GM21529 (cell line): ENCODE measurements at regions not wholly inside any gene's neighbourhood (a gene's known extent, or its start where the extent isn't known, plus 50 kb on each side); places are given as distances from the start of the nearest gene placed in this dataset.
"Not testable (repeated sequence)": the region's sequence is repeated elsewhere in the genome, so short reads cannot be mapped to it uniquely, and the experiment has no call there.

Experiments
- ATAC-seq: cut with Tn5 transposase; IDR thresholded peaks from one replicate; pipeline ENCODE4 v1.9.1; 2021; ENCODE audit not compliant: unreplicated experiment

DNA sequence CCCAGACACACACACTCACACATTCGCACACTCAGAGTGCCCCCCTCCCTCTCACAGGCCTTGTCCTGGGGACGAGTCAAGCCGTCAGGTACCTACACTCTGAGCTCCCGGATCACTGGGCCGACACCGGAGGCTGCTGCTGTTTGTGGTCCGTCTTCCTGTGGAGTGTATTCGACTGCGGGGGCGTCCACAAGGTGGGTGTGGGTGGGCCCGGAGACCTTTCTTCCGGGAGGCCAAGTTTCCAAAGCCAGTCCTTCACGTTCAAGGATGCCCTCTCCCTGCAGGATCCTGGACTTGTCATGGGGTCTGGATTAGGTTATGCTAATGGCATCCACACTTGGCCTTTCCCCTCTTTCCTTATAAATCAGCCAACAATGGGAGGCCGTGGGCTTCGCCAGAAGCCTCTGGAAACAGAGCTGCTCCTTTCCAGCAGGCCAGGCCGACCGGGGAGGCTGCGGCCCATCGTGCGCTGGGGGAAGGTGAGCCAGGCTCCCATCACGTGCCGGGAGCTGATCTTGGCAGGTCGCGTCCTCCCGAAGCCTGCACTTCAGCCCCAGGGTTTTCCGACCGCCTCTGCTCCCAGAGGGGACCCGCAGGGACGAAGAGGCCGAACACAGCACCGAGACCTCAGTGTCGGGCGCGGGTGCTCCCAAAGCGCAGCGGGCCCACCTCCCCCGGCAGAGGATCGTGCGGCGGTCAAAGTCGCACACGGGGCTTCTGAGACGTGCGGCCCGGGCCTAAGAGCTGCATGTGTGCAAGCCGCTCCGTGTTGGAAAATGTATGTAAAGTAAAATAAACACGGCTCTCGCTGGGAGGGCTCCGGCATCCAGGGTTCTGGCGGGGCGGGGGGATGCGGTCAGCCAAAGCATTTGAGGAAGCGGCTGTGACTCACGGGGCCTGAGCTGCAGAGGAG is 196.5 kb upstream of the ZNF469 start:
- ATAC-seq: not testable (repeated sequence)

DNA sequence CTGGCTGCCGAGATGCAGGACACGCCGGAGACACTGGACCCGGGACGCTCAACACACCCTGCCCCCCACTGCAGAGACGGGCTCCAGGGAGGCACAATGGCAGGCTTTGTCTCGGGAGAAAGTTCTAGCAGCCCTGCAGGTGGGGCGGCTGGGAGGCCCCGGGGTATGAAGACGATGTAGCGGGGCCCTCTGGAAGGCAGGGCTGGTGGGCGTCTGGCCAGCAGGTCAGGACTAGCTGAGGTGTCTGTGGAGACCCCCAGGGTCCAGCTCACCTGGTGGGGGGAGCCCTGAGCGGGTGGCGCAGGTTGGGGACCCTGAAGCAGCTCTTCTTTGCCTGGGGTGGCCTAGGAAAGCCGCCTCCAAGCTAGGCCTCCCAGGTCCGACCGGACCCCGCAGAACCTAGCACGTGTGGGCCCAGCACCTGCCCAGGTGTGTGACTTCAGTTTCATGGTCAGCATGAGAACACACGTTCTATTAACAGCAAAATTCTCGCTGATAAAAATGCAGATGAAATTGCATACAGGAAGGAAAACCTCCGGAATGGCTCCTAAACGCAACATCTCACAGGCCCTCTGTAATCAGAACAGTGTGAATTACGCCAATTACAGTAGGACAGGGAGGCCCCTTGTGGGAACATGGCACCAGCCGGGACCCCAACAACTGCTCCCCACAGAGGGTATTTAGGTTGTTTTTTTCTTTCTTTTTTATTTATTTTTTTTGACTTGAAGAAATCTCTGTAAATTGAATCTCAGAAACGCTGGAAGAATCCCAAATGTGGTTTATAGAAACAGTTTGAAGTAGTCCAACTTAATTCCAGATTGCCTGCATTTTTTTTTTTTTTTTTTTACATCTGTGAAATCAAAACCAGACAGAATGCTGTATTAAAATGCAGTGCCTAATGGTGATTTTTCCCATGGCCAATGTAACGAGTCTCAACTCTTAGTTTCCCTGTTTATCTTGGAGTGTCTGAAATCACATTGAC is 195.6 kb upstream of the ZNF469 start:
- ATAC-seq: not testable (repeated sequence)

DNA sequence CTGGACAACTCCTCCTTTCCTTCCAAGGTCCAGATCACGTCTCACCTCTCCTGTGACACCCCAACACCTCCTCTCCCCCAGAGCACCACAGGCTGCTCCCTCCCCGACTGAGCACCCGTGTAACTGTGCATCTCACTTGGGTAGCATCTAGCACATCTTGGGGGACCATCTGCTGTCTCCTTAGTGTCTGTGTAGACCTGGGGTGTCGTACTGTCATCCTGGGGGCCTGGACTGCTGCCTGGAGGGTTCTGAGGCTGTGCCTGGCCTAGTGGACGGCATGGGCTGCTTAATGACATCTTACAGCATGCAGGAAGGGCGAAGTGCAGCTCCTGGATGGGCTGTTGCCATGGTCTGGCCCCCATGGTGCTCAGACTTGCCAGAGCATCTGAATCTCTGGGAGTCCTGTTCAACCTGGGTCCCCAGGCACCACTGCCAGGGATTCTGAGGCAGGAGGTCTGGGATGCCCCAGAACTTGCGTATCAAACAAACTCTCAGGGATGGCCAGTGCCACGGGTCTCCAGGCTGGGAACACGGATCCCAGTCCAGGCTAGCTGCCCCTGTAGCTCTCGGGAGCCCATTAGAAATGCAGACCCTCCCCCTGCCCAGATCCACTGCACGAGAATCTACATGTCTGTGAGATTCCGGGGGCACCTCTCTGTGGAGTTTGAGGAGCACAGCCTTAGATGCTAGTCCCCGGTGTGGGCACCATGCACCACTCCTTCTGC is 194.4 kb upstream of the ZNF469 start:
- not testable (repeated sequence) for ATAC-seq

DNA sequence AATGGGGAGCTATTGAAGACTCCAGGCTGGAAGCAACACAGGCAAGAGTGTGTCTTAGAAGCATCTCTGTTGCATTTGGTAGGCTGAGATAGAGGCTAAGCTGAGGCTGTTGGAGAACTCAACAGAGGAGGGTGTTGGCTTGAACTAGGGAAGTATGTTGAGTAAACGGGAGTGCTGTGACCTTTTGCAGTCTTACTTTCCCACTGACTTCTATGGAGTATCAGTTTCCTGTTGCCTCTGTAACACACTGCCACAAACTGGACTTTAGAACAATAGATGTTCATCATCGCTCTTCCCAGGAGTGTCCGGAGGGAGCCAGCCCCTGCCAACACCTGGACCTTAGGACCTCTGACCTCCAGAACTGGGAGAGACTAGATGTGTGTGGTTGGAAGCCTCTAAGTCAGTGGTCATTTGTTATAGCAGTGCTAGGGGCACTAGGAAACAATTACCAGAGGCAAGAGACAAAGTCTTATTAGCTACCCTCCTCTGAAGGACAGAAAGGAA is 192.1 kb upstream of the ZNF469 start:
- ATAC-seq: not testable (repeated sequence)

DNA sequence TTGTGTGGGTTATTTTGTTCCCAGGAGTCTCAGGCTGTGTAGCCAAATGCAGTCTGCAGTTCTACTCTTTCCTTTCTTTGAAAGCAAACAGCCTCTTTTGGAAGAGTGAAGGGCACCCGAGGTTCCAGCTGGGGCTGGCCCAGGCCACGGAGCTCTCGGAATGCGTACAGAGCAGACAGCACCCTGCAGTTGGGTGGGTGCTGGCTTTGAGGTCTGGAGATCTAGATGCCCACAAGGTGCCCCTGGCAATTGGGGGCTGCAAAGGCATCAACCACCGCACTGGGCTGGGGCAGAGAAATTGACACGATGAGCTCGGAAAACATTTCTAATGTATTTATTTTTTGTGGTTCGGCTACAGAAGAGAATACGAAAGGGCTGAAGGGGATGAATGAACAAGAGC is 191.6 kb upstream of the ZNF469 start:
- not testable (repeated sequence) for ATAC-seq

DNA sequence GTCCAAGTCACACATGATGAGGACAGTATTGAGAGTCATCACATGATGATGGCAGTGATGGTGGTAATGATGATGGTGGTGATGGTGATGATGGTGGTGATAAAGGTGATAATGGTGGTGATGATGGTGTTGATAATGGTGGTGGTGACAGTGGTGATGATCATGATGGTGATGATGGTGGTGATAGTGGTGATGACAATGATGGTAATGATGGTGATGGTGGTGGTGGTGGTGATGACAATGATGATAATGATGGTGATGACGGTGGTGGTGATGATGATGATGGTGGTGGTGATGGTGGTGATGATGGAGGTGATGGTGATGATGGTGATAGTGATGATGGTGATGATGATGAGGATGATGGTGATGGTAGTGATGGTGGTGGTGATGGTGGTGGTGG is 190.2 kb upstream of the ZNF469 start:
- ATAC-seq: no peak

DNA sequence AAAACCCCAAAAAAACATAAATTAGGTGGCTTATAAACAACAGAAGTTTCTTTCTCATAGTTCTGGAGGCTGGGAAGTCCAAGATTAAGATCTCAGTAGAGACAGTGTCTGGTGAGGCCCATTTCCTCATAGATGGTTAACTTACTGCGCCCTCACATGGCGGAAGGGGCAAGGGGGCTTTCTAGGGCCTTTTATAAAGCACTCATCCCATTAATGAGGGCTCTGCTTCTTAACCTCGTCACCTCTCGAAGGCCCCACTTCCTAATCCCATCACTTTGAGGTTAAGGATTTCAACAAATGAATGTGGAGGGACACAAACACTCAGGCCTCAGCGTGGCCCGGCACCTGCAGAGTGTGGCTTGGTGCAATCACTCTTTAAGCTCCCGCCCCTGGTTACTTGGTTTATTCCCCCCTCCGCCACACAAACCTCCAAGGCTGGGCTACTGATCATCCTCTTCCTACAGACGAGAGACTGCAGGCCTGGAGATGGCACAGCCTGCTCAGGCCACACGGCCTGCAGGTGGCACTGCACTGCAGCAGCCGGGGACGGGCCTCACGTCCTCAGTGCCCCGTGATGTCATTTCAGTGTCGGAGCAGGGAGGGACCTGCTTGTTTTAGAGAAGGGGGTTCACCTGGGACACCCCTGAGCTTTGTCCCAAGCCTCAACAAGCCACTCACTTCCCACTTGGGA is 188.9 kb upstream of the ZNF469 start:
- ATAC-seq: not testable (repeated sequence)

DNA sequence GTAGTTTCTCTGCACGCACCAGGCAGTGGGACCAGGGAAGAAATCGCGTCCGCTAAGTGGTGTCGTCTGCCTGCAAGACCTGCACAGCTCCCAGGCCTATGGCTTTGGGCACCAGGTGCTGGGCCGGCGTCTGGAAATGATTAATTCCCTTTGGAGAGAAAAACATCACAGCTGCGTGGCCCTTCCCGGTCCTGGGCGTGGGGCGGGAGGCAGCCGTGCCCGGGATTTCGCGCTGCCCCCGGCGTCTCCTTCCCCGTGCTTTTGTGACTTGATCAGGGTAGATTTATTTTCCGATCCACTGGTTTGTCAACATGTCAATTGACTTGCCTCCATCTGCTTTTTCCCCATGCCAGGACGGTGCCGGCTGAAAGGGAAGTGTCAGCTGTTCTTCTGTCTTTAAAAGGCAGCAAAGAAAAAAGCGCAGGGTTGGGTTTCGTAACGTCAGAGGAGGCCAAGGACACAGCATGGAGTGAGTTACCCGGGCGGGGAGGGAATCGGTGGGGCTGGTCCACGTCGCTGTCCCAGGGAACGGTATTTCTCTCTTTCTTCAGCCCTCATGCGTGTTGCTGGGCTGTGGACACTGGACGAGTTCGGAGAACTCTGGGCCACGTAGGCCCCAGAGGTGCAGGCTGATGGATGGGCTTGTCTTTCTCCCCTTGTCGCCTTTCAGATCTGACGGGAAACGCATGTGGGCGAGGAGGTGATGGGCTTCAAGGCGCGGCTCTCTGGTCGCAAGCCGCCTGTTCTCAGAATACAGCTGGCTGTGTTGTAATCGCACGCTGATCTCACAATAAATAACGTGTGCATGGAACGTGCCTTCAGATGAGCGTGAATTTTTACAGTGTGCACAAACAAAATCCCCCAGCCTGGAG is 188.1 kb upstream of the ZNF469 start:
- ATAC-seq: no peak

DNA sequence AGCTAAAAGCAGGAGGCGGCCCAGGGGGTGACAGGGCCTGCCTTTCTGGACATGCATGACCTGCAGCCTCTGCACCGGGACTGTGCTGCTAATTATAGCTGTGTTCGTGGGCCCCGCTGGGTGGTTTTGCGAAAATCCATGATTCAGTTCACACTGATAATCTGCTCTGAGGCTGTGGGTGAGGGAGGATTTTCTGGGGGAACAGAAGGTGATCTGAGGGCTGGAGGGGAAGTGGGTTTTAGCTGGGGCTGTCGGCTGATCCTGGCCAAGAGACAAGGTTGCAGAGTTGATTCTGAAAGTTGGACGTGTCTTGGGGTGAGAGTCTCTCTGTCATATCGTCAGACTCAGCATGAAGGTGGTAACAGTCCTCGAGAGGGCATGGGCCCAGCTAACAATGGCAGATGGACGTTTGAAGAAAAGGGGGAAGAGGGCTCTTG is 187.5 kb upstream of the ZNF469 start:
- ATAC-seq: no peak

DNA sequence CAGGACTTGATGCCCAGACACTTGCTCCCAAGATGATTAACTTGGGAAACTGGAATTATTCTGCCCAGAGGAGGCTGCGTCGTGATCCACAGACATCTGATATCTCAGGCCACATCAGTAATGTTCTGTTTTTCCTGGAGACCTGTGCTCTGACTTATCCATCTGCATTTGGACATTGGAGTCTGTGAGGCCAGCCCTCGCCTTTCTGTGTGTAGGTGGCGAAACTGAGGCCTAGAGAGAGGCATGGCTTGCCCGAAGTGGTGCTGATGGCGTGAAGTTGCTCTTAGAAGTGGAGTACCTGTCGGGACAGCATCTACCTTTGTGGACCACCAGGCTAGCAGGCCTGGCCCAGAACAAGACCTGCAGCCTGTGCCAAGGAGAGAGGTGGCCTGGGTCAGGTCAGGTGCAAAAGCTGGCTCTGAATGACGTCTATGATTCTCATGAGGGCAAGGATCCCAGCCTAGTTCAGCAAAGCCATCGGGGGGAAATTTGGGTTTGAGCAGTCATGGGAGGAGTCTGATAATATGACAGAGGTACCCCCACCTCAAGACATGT is 186.8 kb upstream of the ZNF469 start:
- ATAC-seq: no peak

DNA sequence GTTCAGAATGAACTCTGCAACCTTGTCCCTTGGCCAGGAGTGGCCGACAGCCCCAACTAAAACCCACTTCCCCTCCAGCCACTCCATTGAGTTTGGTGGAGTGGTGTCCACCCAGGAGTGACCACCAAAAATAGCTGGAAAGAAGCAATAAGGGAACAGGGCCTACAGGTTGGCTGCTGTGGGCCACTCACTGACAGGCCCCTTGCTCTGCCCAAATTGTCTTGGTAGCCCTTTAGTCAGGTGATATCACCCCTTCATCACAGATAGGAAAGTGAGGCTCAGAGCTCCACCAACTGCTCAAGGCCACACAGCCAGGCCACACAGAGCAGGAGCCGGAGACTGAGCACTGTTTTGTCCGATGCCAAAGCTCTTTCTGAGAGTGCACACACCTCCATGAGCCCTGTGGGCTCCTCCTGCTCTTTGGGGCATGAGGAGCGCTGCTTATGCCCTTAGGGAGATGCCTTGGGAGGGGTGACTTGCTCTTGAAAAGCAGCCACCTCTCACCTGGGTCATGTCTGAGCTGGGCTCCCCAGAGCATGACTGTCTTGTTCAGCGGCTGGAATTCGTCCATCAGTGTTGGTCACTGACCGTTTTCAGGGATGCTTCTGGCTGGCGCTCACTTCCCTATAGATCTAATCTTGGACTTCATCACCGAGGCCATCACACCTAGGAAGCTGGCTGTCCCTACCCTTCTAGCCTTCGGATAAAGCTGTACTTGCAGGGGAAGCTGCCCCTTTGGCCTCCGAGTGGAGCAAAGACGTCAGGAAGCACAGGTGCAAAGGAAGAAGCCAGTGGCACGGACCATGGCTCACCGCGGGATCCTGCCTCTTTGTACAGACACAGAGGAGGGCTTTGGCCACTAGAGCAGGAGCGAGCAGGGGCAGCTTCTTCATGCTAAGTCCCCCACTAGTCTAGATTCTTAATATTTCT is 186.0 kb upstream of the ZNF469 start:
- no peak for ATAC-seq

DNA sequence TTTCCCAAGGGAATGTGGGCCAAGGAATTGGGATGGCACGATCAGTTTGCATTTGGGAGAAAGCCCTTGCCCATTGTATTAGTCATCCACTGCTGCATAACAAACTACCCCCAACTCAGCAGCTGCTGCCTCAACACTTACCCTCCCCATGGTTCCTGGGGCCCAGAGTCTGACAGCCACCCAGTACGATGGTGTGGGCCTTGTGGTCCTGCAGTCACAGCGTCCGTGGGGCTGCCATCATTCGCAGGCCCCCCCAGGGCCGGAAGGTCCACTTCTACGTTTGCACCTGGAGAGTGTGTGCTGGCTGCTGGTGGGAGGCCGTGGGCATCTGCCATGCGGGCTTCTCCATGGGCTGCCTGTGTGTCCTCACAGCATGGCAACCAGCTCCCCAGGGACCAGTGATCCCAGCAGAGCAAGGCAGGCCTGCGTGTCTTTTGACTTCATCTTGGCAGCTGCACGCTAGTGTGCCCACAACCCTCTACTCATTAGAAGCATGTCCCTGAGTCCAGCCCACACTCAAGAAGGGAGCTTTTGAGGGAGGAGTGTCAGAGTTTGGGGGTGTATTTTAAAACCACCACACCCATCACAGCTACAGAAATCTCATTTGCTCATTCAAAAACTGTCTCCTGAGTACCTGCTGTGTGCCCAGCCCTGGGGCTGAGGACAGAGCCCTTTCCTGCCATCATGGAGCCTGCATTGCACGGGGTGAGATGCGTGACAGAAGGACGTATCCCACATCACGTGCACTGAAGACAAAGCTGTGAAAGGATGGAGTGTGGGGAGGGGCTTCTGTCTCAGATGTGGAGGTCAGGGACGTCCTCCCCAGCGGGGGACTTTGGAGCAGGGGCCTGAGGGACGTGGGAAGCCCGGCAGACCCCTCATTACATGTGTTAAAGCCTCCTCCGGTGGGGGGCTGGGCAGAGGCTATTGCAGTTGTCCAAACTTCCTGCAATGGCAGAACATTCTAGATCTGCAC is 185.0 kb upstream of the ZNF469 start:
- no peak for ATAC-seq

DNA sequence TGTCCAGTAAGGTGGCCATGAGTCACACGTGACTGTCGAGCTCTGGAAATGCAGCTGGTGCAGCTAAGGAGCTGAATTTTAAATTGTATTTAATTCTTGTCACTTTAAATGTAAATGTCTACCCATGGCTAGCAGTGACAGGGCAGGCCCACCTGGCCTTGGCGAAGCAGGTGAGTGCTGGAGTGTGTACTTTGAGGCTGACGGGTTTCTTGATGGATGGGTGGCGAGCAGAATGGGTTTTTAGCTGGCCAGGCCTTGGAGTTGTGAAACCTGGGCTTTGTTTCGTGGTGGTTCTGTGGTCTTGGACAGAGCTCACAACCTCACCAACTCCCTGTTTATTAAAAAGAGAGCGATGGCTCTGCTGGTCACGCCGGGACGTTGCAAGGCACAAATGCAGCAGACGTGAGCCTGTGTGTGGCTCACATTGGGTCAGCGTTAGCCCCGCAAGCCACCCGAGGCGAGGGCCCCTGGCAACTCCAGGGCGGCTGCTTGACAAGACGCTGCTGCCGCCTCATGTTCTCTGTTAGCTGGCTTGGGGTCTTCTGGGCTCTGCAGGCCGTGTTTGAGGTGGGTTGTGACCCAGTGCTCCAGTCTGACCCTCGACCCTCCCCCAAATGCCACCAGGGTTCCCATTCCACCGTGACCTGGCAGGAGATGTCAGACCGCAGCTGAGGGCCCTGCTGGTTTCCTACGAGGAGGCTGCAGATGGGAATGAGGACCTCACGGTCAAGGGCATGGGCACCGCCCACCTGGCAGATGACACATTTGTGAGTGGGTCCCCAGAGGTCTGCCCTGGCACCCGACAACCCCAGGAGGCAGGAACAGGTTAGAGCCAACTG is 184.1 kb upstream of the ZNF469 start:
- not testable (repeated sequence) for ATAC-seq

DNA sequence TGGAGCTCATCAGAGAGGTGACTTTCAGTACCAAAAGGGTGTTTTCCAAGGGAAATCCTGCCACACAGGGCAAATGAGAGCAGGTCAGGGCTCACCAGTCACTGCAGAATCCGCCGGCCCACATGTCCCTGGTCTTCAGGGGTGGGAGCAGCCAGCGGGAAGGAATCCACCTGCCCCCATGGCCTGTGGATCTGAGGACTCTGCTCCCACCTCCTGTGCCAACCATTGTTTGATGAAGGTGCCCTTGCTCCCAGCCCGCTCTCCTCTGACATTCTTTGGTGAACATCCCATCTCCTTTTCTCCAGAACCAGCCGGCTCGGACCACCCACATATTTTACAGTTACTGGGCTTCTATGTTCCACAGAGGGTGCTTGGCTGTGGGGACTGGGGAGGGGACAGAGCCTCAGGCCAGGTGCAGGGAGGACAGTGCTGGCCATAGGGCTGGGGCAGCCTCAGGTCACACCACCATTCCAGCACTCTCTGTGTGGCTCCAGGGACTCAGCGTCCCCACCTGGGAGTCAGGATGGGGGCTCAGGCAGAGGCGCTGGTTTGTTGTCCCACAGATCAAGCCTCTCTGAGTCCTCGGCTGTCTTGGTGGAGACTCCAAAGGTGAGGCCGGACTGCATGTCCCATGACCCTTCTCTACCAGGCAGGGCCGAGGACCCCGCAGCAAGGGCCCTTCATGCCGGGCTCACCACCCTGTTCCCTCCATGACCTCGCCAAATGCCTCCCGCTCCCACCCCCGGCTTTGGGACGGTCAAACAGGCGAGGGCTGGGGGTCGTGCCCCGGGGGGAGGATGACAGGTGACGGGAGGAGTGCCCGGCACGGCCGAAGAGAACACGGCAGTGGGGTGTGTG is 183.2 kb upstream of the ZNF469 start:
- not testable (repeated sequence) for ATAC-seq
